ENCODE measurements at regions not wholly inside any gene's neighbourhood (a gene's known extent, or its start where the extent isn't known, plus 50 kb on each side); places are given as distances from the start of the nearest gene placed in this dataset.

GRCh38 chr4:64960516-64960915 is 551.3 kb upstream of the TECRL start:
- H3K4me3 ChIP-seq: no peak overlapping the region
- Mint-ChIP-seq H3K27ac (no peak overlapping the region), H3K9me3 (peaks cover 11% of the 10 kb centered on the region; the same call in 2 of the 3 replicates), H3K36me3 (ENCODE audit: low read depth) (peaks cover 9% of the 10 kb centered on the region; the same call in 2 of the 3 replicates), H3K4me3 (no peak overlapping the region), H3K27me3 (ENCODE audit: insufficient read depth, low read depth, poor library complexity) (no peaks in the 10 kb centered on the region), H3K4me1 (no peaks in the 10 kb centered on the region)
- no peaks in the 10 kb centered on the region for H3K79me2 ChIP-seq (replicated peaks; ENCODE audit: insufficient read depth)
- H3K27ac ChIP-seq (ENCODE audit: low read depth): no peak overlapping the region
- no peaks in the 10 kb centered on the region for H3K27me3 ChIP-seq (ENCODE audit: insufficient read depth)
- H3K36me3 ChIP-seq (ENCODE audit: insufficient read depth): 0 out of 2 replicates have a peak, but pooled peaks cover 4% of the 10 kb centered on the region
- ATAC-seq (no peak), DNase-seq (ENCODE audit: low spot score) (no peak)
- no peaks in the 10 kb centered on the region for H3F3A ChIP-seq (replicated peaks; ENCODE audit: low read depth)
- no peak overlapping the region for H2AFZ ChIP-seq
- H3K4me2 ChIP-seq: no peak overlapping the region
- H4K20me1 ChIP-seq (replicated peaks; ENCODE audit: insufficient read depth): no peaks in the 10 kb centered on the region
- TF ChIP-seq CTCF (conservative IDR thresholded peaks at IDR 0.05; ENCODE audit: low read depth in 2 of 2) (no peak), NANOG (IDR thresholded peaks at IDR 0.05; ENCODE audit: borderline replicate concordance) (no peak), EZH2 (IDR thresholded peaks at IDR 0.05; ENCODE audit: low read depth, unreplicated experiment) (no peak), POLR2AphosphoS5 (IDR thresholded peaks at IDR 0.05; ENCODE audit: low read depth) (no peak), STAT1 (IDR thresholded peaks at IDR 0.05; ENCODE audit: unreplicated experiment) (no peak), EZH2phosphoT487 (IDR thresholded peaks at IDR 0.05; ENCODE audit: unreplicated experiment) (no peak), ZNF331 (CRISPR knock-in tag; IDR thresholded peaks at IDR 0.05; ENCODE audit: low read depth) (no peak), JUNB (IDR thresholded peaks at IDR 0.05; ENCODE audit: unreplicated experiment) (no peak), REST (IDR thresholded peaks at IDR 0.05; ENCODE audit: unreplicated experiment) (no peak), ZNF462 (CRISPR knock-in tag; IDR thresholded peaks at IDR 0.05) (no peak), ETS1 (IDR thresholded peaks at IDR 0.05) (no peak), CREB1 (CRISPR knock-in tag; IDR thresholded peaks at IDR 0.05; ENCODE audit: low read depth) (no peak), ZNF114 (CRISPR knock-in tag; IDR thresholded peaks at IDR 0.05) (no peak)
- H3K4me1 ChIP-seq (ENCODE audit: insufficient read depth): no peaks in the 10 kb centered on the region
- no peaks in the 10 kb centered on the region for H3K9me2 ChIP-seq (ENCODE audit: insufficient read depth)

All from GM23338 (cell line).